DMS 273 (cell line): ENCODE measurements at regions not wholly inside any gene's neighbourhood (a gene's known extent, or its start where the extent isn't known, plus 50 kb on each side); places are given as distances from the start of the nearest gene placed in this dataset.
"Not testable (repeated sequence)": the region's sequence is repeated elsewhere in the genome, so short reads cannot be mapped to it uniquely, and the experiment has no call there.

Experiments
- DNase-seq: peaks from one replicate; lab custom pipeline; 2025; ENCODE audit not compliant: unreplicated experiment; lab: John Stamatoyannopoulos, UW

- no peak for DNase-seq
These were observed 122.0 kb downstream of the CT47B1 start for GRCh38 chrX:120753413-120754251.

DNA sequence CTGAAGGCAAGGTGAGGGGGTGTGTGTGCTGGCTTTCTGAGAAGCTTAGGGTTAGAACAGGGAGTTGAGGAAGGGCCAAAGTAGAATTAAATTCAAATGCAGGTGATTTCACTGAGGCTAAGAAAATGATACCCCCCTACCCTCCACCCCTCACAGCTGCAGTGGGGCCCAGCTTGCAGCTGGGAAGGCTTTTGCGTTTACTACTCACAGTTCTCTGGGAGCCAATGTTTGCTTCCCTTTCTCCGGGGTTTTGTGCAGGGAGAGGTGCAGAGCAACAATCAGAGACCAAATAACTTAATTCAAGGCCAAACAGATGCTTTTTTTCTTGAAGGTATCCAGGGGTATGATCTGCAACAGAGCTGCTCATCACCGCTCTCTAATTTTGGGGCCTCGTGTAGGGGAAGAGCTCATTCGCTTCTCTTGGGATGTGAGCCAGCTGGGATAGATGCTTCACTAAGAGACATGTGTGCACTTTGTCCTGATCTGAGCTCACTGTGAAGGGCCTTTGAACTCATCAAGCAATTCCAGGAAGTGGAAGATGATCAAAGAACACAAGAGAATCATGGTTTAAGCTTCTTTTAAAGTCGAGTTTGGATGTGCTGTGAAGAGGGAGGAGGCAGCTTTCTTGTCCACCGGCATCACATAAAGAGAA lies 122.7 kb upstream of the C1GALT1C1 start:
- DNase-seq, result no peak

GRCh38 chrX:120751683-120752082 lies 121.8 kb upstream of the C1GALT1C1 start:
- no peak for DNase-seq

DNA sequence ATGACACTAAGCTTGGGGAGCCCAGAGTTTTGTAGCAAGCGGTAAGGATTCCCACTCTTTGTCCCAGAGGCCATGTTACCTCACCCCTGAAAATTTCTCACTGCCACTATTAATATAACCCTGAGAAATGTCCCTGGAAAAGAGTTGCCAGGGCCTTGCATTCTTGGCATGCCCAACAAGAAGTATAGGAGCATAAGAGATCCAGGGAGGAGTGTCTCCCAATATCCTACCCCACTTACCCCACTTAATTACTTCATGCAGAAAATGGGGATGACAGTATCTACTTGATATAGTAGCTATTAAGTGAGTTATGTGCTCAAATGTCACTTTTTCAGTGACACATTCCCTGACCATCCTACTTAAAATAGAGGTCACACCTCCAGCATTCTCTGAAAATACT lies 120.5 kb upstream of the C1GALT1C1 start:
- no peak for DNase-seq

GRCh38 chrX:120749141-120749846 lies 119.4 kb upstream of the C1GALT1C1 start:
- DNase-seq, result no peak

DNA sequence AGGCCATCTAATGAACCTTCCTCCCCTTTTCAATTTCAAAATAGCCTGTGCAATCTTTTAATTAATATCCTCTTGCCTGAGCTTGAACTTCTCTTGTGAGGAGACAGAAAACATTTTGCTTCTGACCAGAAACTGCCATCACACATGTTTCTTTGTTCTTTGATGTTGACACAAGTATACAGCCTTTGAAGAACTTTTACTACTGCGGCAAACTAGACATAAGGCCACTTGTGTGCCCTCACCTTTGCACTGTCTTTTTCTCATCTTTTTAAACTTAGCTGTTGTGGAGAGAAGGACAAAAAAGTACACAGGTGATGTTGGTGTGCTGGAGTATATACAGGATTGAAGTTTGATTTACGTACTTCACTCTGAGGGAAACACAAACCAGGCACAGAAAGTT lies 116.3 kb upstream of the C1GALT1C1 start:
- no peak for DNase-seq

DNA sequence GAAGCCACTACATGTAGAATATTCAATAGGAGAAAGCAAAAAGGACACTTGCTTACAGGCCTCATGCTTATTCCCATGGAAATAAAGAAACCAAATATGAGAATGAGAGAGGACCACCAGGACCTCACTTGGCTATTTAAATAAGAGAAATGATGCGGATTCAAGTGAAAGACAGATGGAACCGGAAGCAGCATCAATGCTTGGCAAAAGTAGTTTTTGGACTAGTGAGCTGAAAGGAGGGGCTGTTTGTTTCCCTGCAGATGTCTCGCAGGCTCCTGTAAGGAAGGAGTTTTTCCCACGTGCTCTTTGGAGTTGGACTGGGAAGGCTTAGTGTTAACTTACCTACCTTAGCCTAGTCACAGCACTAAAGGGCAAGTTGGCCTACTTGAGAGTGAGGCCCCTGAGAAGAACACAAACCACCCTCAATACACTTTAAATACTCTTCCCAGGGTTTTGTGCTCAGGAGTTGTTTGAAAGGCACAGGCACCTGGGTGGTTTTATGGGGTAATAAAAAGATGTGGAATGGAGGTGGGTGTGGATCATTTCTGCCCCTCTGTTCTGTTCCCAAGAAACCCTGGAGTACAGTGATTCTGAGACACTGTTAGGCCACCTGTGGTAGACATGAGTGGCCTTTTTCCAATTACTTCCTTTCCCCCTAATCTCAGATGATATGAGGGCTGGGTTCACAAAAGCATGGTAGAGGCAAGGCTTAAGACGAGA lies 113.3 kb upstream of the C1GALT1C1 start:
- no peak for DNase-seq

GRCh38 chrX:120741452-120741851 lies 111.6 kb upstream of the C1GALT1C1 start:
- DNase-seq, result no peak

DNA sequence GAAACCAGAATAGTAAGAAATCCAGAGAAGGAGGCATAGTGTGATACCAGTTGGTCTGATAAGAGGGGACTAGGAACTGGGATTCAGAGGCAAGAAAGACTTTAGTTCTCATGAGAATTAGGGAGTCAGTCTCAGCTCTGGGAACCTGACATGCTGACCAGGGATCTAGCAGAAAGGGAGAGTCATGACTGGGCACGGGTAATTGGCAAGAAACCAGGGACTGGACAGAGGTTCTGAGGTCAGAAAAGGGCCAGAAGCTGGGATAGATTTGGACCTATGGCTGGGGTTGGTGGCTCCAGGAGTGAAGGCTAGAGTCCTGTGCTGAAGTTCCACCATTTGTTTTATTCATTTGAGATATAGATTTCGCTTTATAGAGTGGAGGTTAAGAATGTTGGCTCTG lies 110.2 kb upstream of the C1GALT1C1 start:
- no peak for DNase-seq

DNA sequence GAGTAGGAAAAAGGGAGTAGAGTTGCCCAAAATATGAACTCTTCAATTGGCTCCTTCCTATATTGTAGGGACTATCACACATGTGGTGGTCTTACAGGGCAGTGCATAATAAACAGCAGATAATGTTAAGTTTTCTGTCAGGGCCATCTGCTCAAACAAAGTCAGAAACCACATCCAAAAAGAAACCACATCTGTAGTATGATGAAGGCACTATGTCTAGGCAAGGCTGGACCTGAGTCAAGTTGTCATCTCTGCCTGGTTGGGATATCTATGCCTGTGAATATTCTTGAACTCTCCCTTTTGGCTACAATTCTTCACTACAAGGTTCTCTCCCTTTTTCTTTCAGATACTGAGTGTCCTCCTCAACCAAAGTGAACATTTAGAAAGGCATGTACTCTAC lies 109.4 kb upstream of the C1GALT1C1 start:
- no peak for DNase-seq

- no peak for DNase-seq
These were observed 107.1 kb upstream of the C1GALT1C1 start for GRCh38 chrX:120736989-120737388.

DNA sequence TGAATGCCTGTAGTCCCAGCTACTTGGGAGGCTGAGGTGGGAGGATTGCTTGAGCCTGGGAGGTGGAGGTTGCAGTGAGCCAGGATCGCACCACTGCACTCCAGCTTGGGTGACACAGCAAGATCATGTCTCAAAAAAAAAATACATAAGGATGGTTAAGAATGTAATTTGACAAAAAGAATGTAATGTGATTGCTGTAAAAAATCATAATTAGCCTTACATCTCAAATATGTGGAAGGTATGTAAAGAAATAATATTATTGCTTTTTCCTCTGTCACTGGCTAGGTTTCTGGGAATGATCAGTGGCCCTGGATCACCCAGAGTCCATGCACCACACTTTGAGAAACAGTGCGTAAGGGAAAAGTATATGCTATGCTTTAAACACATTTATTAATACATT lies 106.1 kb upstream of the C1GALT1C1 start:
- no peak for DNase-seq

DNA sequence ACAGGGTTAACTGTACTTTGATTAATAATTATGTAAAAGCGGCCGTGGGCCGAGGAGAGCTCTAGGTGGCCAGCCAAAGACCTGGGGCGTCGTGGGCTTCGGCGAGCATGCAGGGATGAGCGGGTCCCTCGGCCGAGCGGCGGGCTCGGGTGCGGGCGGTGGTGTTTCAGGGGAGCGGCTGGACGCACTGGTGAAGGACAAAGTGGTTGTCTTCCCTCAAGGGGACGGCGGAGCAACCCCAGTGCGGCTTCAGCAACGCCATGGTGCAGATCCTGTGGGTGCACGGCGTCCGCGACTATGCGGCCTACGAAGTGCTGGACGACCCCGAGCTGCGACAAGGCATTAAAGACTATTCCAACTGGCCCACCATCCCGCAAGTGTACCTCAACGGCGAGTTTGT lies 103.0 kb upstream of the C1GALT1C1 start:
- DNase-seq, result no peak

GRCh38 chrX:120732461-120732860 lies 102.6 kb upstream of the C1GALT1C1 start:
- no peak for DNase-seq

GRCh38 chrX:120731386-120731785 lies 101.5 kb upstream of the C1GALT1C1 start:
- no peak for DNase-seq

DNA sequence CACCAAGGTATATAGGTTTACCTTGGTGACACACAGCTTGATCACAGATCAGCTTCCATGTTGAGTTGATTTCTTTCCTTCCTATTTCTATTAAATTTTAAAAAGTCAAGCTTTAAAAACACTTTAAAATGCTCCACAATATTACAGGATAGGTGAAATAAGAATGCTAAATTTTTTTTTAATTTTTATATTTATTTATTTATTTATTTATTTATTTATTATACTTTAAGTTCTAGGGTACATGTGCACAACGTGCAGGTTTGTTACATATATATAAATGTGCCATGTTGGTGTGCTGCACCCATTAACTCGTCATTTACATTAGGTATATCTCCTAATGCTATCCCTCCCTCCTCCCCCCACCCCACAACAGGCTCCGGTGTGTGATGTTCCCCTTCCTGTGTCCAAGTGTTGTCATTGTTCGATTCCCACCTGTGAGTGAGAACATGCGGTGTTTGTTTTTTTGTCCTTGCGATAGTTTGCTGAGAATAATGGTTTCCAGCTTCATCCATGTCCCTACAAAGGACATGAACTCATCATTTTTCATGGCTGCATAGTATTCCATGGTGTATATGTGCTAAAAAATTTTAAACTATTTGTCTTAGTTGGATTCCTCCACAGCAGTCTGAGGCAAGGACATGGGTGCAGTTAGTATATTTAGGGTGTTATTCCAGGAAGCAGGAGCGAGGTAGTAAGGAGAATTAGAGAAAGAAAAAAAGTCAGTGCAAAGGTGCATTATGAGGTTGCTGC lies 99.8 kb upstream of the C1GALT1C1 start:
- not testable (repeated sequence) for DNase-seq

- no peak for DNase-seq
These were observed 98.1 kb upstream of the C1GALT1C1 start for GRCh38 chrX:120727911-120728310.

GRCh38 chrX:120727452-120727851 lies 97.6 kb upstream of the C1GALT1C1 start:
- DNase-seq, result no peak

DNA sequence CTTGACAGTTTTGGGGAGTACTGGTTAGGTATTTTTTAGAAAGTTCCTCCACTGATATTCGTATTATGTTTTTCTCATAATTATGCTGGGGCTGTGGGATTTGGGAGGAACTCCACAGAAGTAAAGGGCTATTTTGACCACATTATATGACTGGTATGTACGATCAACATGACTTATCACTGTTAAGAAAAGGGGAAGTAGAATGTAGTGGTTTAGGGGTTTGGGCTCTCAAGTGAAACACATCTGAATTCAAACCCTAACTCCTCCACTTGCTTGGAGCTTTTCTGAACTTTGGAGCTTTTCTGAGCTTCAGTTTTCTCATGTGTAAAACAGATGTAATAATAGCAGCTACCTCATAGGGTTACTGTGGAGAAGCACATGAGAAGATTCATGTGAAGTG lies 96.4 kb upstream of the C1GALT1C1 start:
- no peak for DNase-seq

- no peak for DNase-seq
These were observed 96.0 kb upstream of the C1GALT1C1 start for GRCh38 chrX:120725874-120726273.

DNA sequence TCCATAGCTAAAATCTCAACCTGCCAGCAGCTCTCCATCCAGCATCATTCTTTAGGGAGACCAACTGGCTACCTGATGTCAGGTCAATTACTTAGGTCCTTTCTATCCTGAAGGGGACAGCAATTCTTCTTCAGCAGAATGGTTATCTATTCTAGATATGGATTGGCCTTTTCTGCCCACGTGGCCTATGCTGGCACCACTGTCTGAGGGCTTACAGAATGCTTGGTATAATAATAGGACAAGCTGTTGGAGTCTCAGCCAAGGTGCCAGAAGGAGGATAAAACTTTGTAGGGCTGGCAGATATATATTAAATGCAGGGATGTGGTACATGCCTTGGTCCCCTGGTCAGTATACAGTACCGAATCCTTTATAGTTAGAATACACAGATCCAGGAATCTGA lies 89.8 kb upstream of the C1GALT1C1 start:
- DNase-seq, result no peak
